Renal cortex interstitium (tissue), 11 donors: ENCODE measurements at regions not wholly inside any gene's neighbourhood (a gene's known extent, or its start where the extent isn't known, plus 50 kb on each side); places are given as distances from the start of the nearest gene placed in this dataset.
A peak's percentile ranks its signal among the peaks of the same experiment; 100 is the strongest.
"Not testable (repeated sequence)": the region's sequence is repeated elsewhere in the genome, so short reads cannot be mapped to it uniquely, and the experiment has no call there.

ENCODE experiments used
- DNase-seq, 11 donors: peaks; one replicate each; pipeline ENCODE4 v3.0.0-alpha.2; 2013; ENCODE audit warnings: low read depth in 9 of 11, low spot score in 4 of 11; ENCODE audit errors: extremely low read depth in 1 of 11

GRCh38 chr2:880201-880970, 70.3 kb upstream of the SNTG2 start:
- DNase-seq: no peak

DNA sequence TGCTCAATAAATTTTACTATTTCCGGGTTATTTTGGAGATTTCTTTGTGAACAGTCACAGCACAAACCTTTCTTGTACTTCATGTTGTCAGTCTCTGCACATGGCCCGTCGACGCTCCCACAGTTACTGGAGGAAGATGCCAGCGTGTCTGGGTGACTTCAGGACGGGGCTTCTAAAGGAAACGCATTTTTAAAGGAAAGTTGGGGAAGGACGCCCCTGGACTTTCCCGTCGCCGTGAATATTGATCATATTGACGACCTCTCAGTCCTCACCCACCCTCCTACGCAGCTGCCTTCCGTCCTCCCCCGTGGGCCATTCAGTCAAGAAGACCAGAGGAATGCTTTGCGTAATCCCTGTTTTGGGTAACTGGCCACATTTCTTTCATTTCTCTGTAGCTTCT, 71.1 kb upstream of the SNTG2 start:
- DNase-seq: no peak

- DNase-seq: no peak
Measured at GRCh38 chr2:878245-878930, 72.3 kb upstream of the SNTG2 start.

DNA sequence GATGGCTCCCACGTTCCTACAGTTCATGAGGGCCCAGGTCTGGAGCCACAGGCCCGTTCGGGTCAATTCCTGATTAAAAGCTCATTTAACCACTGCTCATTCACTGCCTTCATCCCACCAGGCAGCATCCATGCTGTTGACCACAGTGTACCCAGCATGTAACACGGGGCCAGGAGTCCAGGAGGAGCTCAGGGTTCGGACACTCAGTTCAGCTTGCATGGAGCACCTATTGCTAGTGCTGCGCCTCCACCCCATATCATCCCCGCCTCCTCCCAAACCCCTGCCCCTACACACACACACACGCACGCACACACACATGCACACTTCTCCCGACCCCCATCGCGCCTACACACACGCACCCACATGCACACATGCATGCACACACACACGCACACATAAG, 72.9 kb upstream of the SNTG2 start:
- no peak for DNase-seq

DNA sequence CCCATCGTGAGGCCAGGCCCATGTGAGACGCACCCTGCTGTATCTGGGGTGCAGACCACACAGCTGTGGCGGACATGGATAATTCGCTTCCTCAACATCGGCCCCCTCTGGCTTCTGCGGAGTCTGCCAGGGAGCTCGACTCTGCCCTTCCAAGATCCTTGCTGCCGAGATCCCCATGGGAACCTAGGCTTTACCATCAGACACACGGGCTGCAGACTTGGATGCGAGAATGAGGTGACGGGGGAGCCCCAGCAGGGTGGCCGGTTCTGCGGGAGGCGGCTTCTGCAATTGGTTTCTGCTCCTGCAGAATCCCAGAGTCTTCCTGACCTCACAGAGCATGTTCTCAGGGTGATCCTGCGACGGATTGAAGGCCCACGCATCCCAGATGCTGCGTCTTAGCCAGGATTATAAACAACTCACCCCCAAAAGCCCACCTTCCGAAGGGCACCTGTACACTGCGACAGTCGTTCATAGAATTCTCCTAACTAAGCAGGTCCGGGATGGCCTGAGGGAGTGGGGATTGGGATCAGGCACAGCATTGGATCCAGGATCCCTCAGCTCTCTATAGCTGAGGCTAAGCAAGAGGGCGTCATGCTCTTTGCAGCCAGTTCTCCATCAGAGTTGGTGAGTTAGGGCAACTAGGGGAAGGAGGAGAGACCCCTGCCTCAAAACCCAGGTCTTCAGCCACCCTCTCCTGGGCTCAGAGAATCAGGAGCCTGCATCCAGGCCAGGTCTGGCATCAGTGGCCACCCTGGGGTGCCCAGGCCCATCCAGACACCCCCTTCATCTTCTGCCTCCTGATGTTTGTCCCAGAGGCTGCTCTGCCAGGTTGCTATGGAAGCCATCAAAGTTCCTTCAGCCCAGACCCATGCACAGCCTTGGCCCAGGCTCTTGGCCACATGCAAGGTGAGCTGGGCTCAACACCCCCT, 74.7 kb upstream of the SNTG2 start:
- no peak for DNase-seq

DNA sequence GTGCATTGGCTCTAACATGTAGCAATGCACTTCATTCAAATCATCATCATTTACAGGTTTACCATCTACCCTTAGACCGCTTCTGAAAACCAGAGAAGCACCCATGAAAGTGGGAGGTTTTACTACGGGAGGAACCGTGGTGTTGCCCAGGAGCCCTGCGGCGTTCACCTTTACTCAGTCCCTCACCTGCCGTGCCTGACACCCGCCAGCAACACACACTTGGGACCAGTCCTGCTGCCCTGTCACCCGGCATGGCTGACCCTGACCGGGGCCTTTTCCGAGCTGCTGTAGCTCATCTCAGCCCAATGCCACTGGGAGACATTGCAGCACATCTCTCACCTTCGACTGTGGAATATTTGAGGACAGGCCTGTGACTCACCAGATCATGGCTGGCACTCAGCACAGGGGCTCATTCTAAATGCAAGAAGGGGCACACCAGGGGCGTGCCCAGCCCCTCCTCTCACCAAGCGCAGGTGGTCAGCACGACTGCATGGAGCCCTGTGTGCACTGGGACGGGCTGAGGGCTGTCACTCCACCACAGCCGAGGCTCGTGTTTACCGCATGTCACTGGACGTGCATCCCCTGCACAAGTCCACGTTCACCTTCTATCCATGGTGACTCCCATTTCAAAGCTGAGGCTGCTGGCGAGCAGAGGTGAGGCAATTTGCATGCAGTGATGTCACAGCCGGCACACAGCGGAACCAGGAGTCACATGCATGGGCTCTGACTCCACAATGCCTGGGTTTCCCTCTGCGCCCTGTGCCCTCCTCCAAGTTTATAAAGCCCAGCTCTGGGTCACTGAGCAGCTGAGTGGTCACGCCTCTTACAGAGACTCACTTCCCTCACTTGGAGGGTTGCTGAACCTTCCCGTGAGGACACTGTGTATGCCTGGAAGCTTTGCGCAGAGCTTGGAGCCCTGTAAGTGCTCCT, 76.7 kb upstream of the SNTG2 start:
- DNase-seq: peak in 1 of 11 donors; percentile 40

- DNase-seq: no peak
Measured at GRCh38 chr2:873027-873426, 77.6 kb upstream of the SNTG2 start.

DNA sequence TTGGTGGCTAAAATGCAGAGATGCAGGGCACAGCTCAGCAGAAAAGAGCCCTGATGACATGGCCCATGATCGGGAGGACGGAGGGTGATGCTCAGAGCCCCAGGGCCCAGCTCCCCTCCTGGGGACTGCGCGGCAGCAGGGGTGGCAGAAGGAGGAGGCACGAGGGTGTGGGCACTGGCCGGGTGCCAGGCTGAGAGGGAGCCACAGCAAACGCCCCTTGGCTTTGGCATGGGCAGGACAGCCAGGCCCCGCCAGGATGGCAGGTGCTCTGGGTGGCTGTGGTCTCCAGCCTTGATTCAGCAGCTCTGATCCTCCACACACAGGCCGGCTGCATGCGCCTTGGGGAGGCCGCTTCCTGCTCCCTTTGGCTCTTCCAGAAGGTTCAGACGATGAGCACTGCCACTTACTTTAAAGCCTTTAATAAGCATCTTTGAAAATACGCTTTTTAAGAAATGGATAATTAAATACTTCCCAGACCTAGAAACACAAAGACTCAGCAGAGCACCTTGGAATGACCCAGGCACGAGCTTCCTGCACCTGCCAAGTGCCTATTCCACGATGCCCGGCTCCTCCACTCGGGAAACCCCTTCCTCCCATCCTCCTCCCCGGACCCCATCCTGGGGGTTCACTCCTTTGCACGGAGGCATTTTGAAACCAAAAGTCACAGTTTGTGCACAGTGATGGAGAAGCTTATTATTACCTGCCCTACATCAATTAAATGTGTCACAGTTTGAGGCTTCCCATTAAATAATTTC, 78.5 kb upstream of the SNTG2 start:
- DNase-seq: no peak

- DNase-seq: no peak
Measured at GRCh38 chr2:871175-871727, 79.4 kb upstream of the SNTG2 start.

- no peak for DNase-seq
Measured at GRCh38 chr2:870426-870825, 80.2 kb upstream of the SNTG2 start.

DNA sequence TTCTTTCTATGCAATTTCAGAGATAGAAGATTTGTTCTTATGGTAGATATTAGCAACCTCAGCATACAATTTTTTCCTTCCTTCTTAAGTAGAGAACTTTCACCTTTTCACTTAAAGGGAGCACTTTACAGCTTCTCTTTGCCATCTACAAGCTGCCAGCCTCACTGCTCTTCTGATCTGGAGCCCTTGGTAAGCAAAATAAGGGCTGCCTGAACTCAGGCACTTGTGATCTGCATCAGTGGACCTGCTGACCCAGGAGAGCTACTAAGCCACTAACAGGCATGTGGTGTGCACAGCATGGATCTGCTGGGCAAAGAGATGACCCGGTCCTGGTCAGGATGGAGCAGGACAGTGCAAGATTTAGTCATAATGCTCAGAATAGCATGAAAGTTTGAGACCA, 80.8 kb upstream of the SNTG2 start:
- no peak for DNase-seq

- DNase-seq: no peak
Measured at GRCh38 chr2:869357-869871, 81.2 kb upstream of the SNTG2 start.

GRCh38 chr2:868857-869256, 81.8 kb upstream of the SNTG2 start:
- not testable (repeated sequence) for DNase-seq

GRCh38 chr2:867296-867695, 83.4 kb upstream of the SNTG2 start:
- no peak for DNase-seq

DNA sequence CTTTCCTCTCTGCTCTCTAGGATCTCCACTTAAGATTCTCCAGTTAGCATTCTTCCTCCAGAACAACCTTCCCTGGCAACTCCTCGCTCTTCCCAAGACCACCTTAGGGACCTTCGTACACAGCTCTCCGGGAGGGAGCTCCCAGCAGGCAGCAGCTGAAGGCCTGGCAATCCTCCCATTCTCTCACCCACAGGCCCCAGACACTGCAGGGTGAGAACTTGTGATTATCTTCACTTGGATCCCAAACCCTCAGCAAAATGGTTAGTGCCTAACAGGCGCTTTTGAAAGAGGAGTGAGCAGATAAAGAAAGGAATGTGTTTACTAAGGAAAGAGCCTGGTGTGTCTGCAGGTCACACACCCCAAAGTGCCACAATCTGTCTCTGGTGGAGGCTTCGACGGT, 83.8 kb upstream of the SNTG2 start:
- no peak for DNase-seq

DNA sequence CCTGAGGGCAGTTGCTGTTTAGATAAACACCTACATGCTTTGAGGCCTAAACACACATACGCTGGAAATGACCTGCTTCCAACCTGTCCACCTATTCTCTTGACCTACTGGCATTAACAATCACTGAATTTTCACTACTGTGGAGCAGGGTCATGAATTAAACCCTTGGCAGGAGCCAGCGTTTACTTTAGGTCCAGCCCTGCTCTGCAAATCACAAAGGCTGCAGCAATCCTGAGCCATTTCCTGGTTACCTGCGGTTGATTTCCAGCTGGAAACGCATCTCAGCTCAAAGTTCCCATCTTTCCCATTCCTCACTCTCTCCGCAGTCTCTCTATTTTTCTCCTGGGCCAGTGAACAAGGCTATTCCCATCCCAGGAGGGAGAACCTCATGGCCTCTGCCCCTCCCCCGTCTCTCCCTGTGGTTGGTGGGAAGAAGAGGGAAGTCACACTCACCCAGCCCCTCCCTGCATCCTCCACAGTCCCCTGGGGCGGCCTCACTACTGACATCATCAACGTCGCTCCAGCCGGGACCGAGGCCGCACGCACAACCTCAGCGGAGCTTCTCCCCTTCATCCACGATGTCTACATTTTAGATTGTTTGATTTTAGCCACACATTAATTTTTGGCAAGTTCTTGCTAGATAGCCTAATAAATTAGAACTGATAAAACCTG, 84.5 kb upstream of the SNTG2 start:
- no peak for DNase-seq

DNA sequence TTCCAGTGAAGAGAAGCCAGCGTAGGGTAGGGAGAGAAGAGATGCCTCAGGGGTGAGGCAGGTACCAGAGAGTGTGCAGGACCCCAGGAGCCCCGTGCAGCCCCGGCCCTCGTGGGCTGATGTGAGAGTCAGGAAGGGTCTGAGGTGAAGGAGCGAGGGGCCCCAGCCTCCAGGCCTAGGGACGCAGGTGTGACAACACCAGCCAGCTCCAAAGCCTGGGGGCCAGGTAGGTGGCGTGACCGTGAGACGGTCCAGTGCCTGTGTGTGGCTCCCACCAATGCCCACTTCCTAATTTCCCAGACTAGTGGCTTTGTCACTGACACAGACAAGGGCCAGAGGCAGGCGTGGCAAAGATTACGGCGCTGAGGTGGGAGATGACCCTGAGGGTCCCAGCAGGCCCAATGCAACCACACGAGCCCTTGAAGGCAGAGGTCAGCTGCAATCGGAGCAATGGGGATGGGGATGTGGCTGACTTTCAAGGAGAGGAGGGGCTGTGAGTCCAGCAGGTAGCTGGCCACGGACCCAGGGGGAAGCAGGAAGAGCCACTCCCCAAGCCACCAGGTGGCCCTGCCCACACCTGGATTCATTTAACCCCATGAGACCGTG, 86.0 kb upstream of the SNTG2 start:
- DNase-seq: no peak
